Effector CD4-positive, alpha-beta T cell (primary cell): ENCODE measurements at regions not wholly inside any gene's neighbourhood (a gene's known extent, or its start where the extent isn't known, plus 50 kb on each side); places are given as distances from the start of the nearest gene placed in this dataset.

Source experiments
- DNase-seq: peaks from one replicate; pipeline ENCODE4 v3.0.0-alpha.2; 2020

DNA sequence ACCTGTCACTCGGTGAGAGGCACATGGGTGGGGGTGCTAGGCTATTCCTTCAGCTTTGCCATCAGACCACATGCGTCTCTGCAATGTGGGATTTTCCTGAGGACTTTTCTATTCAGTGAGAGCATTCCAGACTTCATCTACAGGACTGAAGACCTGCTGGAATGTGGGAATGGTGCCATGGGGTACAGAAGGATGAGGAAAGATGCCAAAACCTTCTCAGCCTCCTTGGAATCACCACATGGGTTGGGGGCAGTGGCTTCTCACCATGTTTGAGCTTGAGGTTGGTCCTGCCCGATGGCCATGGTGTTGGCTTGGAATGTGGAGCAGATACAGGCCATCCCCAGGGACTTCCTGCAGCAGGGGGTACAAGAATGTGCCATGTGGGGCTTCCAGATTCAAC, 80.9 kb upstream of the KLF13 start:
- DNase-seq = no peak

DNA sequence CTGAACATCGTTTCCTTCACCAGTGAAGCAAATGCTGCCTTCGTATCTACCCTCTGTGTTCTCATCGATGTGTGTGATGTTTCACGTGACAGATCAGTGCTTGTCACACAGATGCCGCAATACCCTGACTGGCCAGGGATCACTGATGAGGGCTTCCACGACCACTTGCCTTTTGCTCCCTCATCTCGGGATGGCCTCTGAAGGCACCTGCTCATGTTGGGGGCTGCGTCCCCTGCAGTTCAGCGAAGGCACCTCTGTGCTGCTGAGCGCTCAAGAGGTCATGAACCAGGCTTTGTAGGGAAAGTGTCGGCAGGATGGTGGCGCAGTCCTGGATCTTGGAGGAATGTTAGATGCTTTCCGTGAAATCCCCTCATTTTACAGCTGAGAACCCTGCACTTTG, 79.2 kb upstream of the KLF13 start:
- DNase-seq = no peak

DNA sequence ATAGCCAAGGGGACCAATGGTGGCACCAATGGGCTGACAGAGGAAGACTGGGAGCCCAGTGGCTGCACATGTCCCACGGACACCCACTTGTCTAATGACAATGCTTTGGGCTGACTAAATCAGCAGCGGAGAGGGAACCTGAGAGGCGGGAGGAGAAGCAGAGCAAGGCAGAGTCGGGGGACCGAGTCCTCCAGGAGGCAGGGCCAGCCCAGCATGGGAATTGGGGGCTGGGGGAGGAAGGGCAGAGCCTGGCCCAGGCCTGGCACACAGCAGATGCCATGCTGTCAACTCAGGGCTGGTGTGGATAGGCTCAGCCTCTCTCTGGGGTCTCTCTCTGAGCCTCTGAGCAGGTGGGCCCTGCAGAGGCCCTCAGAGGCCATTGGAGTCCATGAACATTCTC, 78.4 kb upstream of the KLF13 start:
- DNase-seq = no peak

- DNase-seq = no peak
Observed at GRCh38 chr15:31248951-31249350, 77.7 kb upstream of the KLF13 start.

DNA sequence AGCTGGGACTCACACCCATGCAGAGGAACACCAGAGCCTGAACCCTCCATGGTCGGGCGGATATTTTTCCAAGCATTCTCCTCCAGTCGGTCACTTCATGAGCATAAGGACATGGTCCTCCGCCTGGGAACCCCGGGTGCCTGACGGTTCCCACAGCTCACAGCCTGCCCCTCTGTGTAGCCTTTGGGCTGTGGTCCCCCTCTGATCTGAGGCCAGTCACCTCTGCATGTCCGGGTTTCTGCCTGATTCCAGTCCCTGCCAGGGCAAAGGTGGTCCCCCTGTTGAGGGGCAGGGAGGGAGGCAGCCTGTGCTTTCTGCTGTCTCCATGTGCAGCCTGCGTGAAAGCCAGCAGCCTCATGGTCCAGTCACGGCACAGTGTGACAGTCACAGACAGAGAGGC, 76.6 kb upstream of the KLF13 start:
- DNase-seq = no peak

DNA sequence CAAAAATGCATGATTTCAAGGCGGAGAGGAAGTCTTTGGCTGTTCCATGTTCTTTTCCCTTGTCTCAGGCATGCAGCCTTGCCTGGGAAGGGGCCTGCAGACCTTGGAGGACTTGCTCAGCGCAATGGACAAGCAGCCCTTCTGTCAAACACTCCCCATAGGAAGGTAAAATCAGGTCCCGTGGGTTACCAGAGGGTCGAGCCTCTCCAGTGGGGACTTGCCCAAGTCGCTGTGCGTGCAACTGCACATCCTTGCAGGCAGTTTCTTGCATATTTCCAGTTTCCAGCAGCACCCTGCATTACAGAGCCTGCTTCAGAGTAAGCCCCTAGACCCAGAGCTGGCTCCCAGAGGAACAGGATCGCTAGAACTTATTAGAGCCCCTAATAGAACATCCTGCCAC, 75.5 kb upstream of the KLF13 start:
- DNase-seq = no peak

- DNase-seq = no peak
Observed at GRCh38 chr15:31252171-31252785, 74.4 kb upstream of the KLF13 start.

GRCh38 chr15:31254431-31255175, 72.0 kb upstream of the KLF13 start:
- no peak for DNase-seq

DNA sequence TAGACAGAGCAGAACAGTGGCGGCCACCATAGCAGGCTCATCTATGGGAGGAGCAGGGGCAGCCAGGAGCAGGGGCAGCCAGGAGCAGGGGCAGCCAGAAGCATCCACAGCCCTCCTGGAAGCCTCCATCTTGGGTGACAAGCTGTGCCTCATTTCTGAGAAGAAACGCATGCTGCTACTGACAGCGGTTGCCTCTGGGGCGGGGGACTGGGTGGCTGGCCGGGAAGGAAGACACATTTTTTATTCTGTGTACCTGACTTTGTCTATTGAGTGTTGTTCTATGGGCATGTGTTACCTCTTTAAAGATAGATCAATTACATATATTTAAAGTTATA, 71.5 kb upstream of the KLF13 start:
- no peak for DNase-seq

DNA sequence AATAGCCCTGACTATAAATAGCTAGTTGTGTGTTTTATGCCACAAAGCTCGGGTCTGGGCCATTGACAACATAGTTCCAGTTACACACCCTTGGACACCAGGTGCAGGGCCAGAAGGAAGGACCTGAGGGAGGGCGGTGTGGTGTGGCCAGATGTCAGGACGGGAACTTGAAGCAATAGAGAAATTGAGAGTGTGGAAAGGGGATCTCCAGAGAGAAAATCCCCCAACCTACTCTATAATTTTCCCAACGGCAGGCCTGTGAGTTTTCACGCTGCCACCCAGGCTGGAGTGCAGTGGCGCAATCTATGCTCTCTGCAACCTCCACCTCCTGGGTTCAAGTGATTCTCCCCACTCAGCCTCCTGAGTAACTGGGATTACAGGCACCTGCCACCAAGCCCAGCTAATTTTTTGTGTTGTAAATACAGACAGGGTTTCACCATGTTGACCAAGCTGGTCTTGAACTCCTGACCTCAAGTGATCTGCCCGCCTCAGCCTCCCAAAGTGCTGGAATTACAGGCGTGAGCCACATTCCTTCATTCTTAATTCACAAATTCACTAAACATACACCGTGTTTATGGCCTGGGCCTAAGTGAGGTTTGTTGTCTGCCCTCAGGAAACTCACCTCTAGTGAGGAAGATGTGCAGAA, 70.8 kb upstream of the KLF13 start:
- DNase-seq = no peak

- no peak for DNase-seq
Observed at GRCh38 chr15:31256378-31257265, 70.0 kb upstream of the KLF13 start.

DNA sequence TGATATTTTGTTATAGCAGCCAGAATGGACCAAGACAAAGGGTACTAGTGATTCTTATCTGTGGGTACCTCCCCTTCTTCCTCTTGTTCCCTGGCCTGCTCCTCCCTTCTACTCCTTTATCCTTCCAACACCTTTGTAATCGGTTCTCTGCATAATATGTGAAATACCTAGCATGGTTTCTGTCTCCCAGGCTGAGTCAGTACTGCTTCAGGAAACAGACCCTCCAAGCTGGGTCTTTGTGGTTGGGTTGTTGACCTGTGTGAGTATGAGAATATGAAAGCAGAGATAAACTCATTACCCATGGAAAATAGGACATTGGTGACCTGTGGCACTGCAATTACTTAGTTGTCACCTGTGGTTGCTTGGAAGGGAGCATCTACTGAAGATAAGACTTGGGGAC, 69.3 kb upstream of the KLF13 start:
- no peak for DNase-seq

DNA sequence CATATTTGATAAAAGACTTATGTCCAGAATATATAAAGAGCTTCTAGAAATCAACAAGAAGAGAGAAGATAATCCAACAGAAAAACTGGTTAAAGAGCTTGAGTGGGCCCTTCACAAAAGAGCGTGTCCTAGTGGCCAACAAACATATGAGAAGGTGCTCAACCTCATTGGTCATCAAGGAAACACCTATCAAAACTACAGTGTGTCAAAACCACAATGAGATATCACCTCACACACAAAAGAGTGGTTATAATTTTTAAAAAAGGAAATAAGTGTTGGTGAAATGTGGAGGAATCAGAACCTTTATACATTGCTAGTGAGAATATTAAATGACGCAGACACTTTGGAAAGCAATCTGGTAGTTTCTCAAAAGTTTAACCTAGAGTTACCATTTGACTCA, 68.4 kb upstream of the KLF13 start:
- no peak for DNase-seq

DNA sequence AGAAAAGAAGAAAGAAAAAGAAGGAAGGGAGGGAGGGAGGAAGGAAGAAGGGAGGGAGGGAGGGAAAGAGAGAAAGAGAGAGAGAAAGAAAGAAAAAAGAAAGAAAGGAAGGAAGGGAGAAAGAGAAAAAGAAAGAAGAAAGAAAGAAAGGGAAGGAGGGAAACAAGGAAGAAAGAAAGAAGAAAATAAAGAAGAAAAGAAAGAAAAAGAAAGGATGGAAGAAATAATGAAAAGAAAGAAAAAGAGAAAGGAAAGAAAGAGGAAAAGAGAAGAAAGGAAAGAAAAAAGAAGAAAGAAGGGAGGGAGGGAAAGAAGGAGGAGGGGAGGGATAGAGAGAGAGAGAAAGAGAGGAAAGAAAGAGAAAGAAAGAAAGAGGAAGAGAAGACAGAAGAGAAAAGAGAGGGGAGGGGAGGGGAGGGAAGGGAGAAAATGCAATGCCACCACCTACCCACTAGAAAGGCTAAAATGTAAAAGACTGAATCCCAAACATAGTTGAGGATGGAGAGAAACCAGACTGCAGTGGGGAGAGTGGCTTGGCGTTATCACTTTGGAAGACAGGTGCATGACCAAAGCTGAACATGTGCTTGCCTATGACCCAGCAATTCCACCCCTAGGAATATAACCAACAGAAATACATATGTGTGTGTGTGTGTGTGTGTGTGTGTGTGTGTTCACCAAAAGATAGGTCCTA, 66.9 kb upstream of the KLF13 start:
- no peak for DNase-seq

GRCh38 chr15:31260646-31261265, 65.9 kb upstream of the KLF13 start:
- DNase-seq = no peak

DNA sequence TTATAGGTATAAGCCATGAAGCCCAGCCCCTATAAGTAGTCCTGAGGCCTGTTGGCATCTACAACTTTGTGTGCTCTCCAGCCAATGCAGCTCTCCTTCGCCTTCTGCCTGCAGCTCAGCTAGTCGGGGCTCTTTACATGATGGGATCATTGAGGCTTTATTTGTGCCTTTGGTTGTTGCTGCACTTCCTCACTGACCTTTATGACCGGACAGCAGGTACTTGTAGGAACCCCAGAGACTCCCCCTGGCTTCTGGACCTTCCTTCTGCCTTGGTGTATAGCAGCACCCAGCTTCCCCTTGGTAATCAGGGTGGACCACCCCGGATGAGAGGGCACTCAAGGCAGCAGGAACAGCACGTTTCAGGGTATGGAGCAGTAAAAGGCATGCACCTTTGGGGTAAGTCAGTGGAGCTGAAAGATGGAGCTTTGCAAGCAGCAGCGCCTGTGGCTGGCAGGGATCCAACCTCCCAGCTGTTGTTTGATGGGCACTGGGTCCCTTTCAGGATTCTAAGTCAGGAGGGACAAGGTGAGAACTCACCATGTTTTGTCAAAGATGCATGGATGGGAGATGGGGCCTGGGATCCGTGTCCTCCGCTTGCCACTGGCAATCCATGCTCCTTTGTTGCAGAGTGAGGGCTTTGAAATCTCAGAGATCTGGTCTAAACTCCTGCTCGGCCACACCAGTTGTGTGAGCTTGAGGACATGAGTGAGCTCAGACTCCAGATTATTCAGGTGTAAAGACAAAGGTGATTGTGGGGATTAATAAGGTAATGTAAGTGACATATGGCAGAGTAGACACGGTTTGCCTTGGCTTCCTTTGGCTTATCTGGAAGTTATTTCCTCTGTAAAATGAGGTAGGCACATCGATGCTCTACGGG, 65.1 kb upstream of the KLF13 start:
- DNase-seq = no peak

DNA sequence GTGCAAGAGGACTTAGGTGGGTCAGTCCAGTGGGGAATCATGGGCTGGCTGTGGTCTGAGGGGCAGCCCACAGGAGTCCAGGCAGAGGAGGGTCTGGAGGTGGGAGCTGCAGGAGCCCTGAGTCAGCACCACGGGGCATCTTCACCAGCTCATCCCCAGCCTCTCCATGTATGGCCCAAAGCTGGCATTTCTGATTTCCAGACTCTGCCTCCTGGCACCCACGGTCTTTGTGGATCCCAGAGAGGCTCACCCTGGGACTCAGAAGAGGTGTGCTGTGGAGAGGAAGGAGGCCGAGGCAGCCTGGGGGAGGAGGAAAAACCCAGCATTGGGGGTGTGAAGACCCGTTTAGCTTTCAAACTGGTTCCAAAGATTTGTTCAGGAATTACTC, 64.5 kb upstream of the KLF13 start:
- no peak for DNase-seq

DNA sequence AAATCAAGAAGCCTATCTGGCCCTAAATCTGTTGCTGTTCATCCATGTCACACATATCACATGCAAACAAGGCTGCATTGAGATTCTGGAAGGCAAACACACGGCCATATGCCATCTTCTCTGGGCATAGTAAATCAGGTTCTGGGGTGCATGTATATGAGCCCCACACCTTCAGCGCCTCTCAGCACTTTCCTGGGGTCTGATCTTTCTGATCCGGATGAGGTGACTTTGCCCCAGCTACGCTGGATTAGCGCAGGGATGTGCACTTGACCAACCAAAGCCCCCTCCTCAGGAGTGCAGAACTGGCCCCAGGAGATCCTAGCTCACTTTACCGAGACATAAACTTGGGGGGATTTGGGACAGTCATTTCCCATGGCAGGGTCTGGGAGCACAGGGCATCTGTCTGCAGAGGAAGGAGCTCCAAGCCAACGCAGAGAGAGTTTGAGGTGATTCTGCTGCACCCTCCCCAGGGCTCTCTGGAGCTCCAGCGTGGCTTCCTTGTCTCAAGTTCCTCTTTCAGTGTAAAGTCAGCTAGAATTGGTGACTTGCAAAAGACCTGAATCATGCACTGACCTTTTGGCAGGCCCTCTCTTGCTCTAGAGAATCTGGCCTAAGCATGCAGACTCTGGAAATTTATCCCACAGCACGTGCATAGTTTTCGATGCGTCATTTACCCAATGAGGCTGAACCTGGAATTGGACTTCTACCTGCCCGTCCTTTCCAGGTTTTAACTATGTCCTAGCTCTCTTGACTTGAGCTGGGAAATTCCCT, 63.5 kb upstream of the KLF13 start:
- DNase-seq = no peak

- DNase-seq = peak; percentile 57
Observed at GRCh38 chr15:31263751-31264558, 62.7 kb upstream of the KLF13 start.
